ENCODE measurements at regions not wholly inside any gene's neighbourhood (a gene's known extent, or its start where the extent isn't known, plus 50 kb on each side); places are given as distances from the start of the nearest gene placed in this dataset.
"Not testable (repeated sequence)": the region's sequence is repeated elsewhere in the genome, so short reads cannot be mapped to it uniquely, and the experiment has no call there.

DNA sequence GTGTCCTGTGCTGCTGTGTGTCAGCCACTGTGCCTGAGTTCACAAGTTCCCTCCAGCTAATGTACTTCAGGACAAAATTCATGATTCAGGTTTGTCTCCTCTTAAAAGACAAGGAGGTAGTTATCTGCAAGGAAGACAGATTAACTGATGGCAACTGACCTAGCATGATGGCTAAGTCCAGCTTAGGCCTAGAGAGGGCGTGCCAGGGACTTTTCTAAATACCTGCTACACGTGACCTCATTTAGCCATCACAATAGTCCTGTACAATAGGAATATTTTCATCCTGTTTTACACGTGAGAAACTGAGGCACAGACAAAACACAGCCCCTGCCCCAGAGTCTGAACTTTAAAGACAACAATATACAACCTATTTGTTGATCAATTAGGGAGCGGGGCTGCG, 275.7 kb downstream of the XPNPEP1 start:
- FAIRE-seq: no peak

GRCh38 chr10:109633846-109634245, 289.5 kb downstream of the XPNPEP1 start:
- FAIRE-seq: no peak

GRCh38 chr10:109633017-109633416, 290.3 kb downstream of the XPNPEP1 start:
- not testable (repeated sequence) for FAIRE-seq

DNA sequence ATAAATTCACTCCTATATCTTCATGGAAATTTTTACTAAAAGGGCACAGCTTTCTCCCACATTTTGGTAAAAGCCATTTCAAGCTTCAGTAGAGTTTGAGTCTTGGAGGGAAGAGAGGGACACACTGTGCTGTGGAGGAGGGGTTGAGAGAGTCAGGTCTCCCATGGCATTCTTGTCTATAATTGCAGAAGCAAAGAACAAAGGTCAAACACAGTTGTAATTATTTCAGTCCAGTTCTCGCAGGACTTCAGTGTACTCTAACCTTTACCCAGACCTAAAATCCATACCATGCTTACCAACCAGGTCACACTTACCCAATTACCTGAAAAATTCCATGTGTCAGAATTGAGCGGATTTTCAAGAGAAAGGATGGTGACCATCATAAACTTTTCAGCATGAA, 298.4 kb downstream of the XPNPEP1 start:
- FAIRE-seq: no peak

- FAIRE-seq: no peak
Measured at GRCh38 chr10:109622566-109622965, 300.7 kb downstream of the XPNPEP1 start.

- no peak for FAIRE-seq
Measured at GRCh38 chr10:109620396-109620795, 302.9 kb downstream of the XPNPEP1 start.

DNA sequence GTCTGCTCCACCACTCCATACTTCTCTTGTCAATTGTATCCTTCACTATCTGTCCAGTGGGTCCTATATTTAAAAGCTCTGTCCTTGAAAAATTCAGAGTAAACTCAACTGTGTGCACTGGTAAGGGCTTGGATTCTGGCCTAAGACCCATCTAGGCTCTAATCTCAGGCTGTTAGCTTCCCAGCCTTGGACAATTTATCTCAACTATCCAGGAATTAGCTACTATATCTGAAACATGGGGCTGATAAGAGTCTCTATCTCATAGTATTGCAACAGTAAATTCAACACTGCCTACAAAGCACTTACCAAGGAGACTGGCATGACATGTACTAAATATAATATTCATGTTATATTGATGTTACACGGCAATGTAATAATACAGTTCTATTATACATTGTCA, 303.4 kb downstream of the XPNPEP1 start:
- FAIRE-seq: no peak

GRCh38 chr10:109618748-109619147, 304.6 kb downstream of the XPNPEP1 start:
- no peak for FAIRE-seq

- FAIRE-seq: peak; percentile 28
Measured at GRCh38 chr10:109618301-109618700, 305.0 kb downstream of the XPNPEP1 start.

GRCh38 chr10:109616359-109616980, 306.8 kb downstream of the XPNPEP1 start:
- no peak for FAIRE-seq

GRCh38 chr10:109595356-109595755, 328.0 kb downstream of the XPNPEP1 start:
- FAIRE-seq: not testable (repeated sequence)

GRCh38 chr10:109593682-109594081, 329.6 kb downstream of the XPNPEP1 start:
- FAIRE-seq: no peak

GRCh38 chr10:109592391-109592790, 330.9 kb downstream of the XPNPEP1 start:
- no peak for FAIRE-seq

DNA sequence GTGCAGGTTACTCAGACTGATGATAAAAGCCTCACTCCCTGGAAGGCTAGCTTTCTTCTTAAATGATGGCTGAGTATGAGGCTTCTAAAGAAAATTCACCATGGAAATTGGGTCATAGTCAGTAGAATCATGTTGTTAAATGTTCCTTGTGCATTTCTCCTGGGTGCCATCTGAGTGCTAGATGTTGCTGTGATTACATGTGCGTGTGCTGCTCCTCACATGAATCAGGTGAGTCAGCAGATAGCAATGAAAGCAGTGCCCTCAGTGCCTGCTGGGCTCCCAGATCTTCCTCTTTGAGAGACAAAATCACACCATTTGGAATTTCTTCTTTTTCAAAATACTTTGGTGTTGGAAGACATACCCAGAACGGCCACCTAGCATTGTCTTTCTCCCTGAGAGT, 331.7 kb downstream of the XPNPEP1 start:
- no peak for FAIRE-seq

- no peak for FAIRE-seq
Measured at GRCh38 chr10:109588259-109588658, 335.1 kb downstream of the XPNPEP1 start.

GRCh38 chr10:109587366-109587765, 335.9 kb downstream of the XPNPEP1 start:
- FAIRE-seq: no peak

- no peak for FAIRE-seq
Measured at GRCh38 chr10:109556399-109556798, 366.9 kb downstream of the XPNPEP1 start.

DNA sequence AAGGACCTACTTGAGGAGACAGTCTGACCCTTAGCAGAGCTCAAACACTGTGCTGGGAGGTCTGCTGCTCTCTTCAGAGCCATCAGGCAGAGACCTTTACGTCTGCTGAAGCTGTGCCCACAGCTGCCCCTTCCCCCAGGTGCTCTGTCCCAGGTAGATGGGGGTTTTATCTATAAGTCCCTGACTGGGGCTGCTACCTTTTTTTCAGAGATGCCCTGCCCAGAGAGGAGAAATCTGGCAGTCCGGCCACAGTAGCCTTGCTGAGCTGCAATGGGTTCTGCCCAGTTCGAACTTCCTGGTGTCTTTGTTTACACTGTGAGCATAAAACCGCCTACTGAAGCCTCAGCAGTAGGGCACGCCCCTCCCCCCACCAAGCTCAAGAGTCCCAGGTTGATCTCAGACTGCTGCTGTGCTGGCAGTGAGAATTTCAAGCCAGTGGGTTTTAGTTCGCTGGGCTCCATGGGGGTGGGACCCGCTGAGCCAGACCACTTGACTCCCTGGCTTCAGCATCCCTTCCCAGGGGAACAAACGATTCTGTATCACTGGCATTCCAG, 381.2 kb downstream of the XPNPEP1 start:
- not testable (repeated sequence) for FAIRE-seq

DNA sequence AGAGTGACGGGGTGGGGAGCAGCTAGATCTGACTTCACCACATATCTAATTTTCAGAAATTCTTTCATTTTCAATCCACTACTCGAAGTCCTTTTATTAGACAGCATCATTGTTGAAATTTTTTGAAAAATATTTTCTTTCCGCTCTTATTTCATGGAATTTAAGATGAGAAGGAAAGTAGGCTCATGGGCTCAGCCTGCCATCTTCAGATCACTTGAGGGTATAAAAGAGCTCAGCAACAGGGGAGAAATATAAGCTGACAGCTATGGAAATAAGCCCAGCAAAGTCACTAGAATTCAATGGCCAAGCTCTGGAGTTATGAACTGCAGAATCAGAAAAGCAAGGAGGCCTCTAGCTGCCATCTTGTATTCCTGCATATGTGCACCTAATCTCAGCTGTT, 389.1 kb downstream of the XPNPEP1 start:
- no peak for FAIRE-seq

- no peak for FAIRE-seq
Measured at GRCh38 chr10:109529258-109529657, 394.1 kb downstream of the XPNPEP1 start.

DNA sequence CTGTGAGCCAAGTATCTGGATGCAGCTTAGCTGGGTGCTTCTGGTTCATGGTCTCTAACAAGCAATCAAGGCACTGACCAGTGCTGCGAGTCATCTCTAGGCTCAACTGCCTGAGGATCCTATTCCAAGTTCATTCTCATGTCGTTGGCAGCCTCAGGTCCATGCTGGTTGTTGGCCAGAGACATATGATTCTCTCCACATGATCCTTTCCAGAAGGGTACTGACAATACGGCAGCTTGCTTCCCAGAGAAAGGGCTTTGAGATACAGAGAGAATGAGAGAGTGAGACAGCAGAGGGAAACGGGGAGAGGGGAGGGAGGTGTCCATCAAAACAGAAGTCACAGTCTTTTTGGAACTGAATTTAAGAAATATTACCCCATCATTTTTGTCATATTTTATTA, 405.6 kb downstream of the XPNPEP1 start:
- no peak for FAIRE-seq

DNA sequence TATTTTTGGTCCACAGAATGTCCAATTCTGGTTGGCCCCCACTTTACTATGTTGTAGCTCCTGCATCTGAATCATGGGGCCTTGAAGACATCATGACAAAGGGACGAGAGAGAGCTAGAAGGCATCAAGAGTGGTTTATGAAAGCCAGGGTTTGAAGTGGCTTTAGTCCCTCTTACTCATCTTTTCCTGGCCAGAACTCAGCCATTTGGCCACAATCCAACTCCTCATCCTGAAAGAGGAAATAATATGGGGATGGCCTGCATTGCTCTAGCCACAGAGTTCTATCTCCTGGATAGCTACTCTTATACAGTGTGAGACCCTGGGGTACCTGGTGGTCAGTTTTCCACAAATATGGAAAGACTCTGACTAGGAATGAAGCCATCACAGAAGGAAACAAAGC, 418.9 kb downstream of the XPNPEP1 start:
- FAIRE-seq: no peak

- FAIRE-seq: no peak
Measured at GRCh38 chr10:109487691-109488090, 435.6 kb downstream of the XPNPEP1 start.

- FAIRE-seq: no peak
Measured at GRCh38 chr10:109480836-109481235, 442.5 kb downstream of the XPNPEP1 start.

Measured in colon (tissue), 2 donors.